Liver (tissue), 7 donors: ENCODE measurements at regions not wholly inside any gene's neighbourhood (a gene's known extent, or its start where the extent isn't known, plus 50 kb on each side); places are given as distances from the start of the nearest gene placed in this dataset.
A peak's percentile ranks its signal among the peaks of the same experiment; 100 is the strongest.

ENCODE experiments used
- DNase-seq: peaks from one replicate; pipeline ENCODE4 v3.0.0-alpha.2; 2017; ENCODE audit warnings: low spot score
- H3K27ac ChIP-seq, 2 donors: one replicate each; pipeline ENCODE4 v1.7.0; 2013; ENCODE audit warnings: inconsistent platforms in 2 of 2, low read length in 2 of 2, control low read depth in 1 of 2, low read depth in 1 of 2, mild to moderate bottlenecking in 1 of 2
- H3K27me3 ChIP-seq, 4 donors: one replicate each; pipeline versions ENCODE4 v1.6.1 to v1.7.0; 2013; ENCODE audit warnings: low read length in 3 of 4, inconsistent platforms in 1 of 4, mild to moderate bottlenecking in 1 of 4, moderate library complexity in 1 of 4; ENCODE audit not compliant: control insufficient read depth in 4 of 4, insufficient read depth in 4 of 4
- H3K36me3 ChIP-seq, 4 donors: one replicate each; pipeline versions ENCODE4 v1.6.1 to v1.7.0; 2013; ENCODE audit warnings: low read length in 3 of 4, mild to moderate bottlenecking in 3 of 4, low read depth in 1 of 4, moderate library complexity in 1 of 4; ENCODE audit not compliant: control insufficient read depth in 4 of 4, insufficient read depth in 3 of 4
- H3K4me1 ChIP-seq, 4 donors: one replicate each; pipeline versions ENCODE4 v1.6.1 to v1.7.0; 2013; ENCODE audit warnings: low read length in 3 of 4, mild to moderate bottlenecking in 3 of 4, moderate library complexity in 1 of 4; ENCODE audit not compliant: control insufficient read depth in 4 of 4, insufficient read depth in 4 of 4
- H3K4me3 ChIP-seq, 3 donors: one replicate each; pipeline versions ENCODE4 v1.6.1 to v1.7.0; 2013; ENCODE audit warnings: low read length in 3 of 3, control low read depth in 1 of 3, low read depth in 1 of 3, mild to moderate bottlenecking in 1 of 3
- H3K9ac ChIP-seq, 2 donors: one replicate each; pipeline ENCODE4 v1.7.0; 2013; ENCODE audit warnings: low read length in 2 of 2, mild to moderate bottlenecking in 2 of 2, moderate library complexity in 2 of 2, control low read depth in 1 of 2, low read depth in 1 of 2
- H3K9me3 ChIP-seq, 4 donors: one replicate each; pipeline versions ENCODE4 v1.6.1 to v1.7.0; 2013; ENCODE audit warnings: low read length in 3 of 4; ENCODE audit not compliant: control insufficient read depth in 4 of 4
- EGR1 ChIP-seq, 2 donors: IDR thresholded peaks; 2 replicates each; pipeline ENCODE4 v1.6.1; 2016 to 2018; ENCODE audit warnings: antibody characterized with exemption in 2 of 2, low read depth in 2 of 2
- FOXA1 ChIP-seq: IDR thresholded peaks from 2 replicates; pipeline ENCODE4 v1.6.1; 2016; ENCODE audit warnings: antibody characterized with exemption
- FOXA2 ChIP-seq: IDR thresholded peaks from 2 replicates; pipeline ENCODE4 v1.6.1; 2016; ENCODE audit warnings: antibody characterized with exemption
- GABPA ChIP-seq, 2 donors: IDR thresholded peaks in 1 of 2; conservative IDR thresholded peaks in 1 of 2; 2 replicates each; pipeline ENCODE4 v1.6.1; 2016; ENCODE audit warnings: antibody characterized with exemption in 2 of 2, mild to moderate bottlenecking in 1 of 2, moderate library complexity in 1 of 2
- HNF4A ChIP-seq, 2 donors: conservative IDR thresholded peaks; 2 replicates each; pipeline ENCODE4 v1.6.1; 2016; ENCODE audit warnings: antibody characterized with exemption in 2 of 2, mild to moderate bottlenecking in 2 of 2
- HNF4G ChIP-seq: IDR thresholded peaks from 2 replicates; pipeline ENCODE4 v1.6.1; 2016; ENCODE audit warnings: antibody characterized with exemption
- JUND ChIP-seq, 2 donors: IDR thresholded peaks; 2 replicates each; pipeline ENCODE4 v1.6.1; 2016; ENCODE audit warnings: antibody characterized with exemption in 2 of 2
- MAX ChIP-seq: IDR thresholded peaks from 2 replicates; pipeline ENCODE4 v1.6.1; 2016; ENCODE audit warnings: antibody characterized with exemption
- NR2F2 ChIP-seq: IDR thresholded peaks from 2 replicates; pipeline ENCODE4 v1.6.1; 2016; ENCODE audit warnings: antibody characterized with exemption
- RAD21 ChIP-seq, 2 donors: IDR thresholded peaks; 2 replicates each; pipeline ENCODE4 v1.6.1; 2016; ENCODE audit warnings: antibody characterized with exemption in 2 of 2, mild to moderate bottlenecking in 2 of 2
- RXRA ChIP-seq, 2 donors: IDR thresholded peaks; 2 replicates each; pipeline ENCODE4 v1.6.1; 2017 to 2018; ENCODE audit warnings: antibody characterized with exemption in 2 of 2, mild to moderate bottlenecking in 1 of 2
- SP1 ChIP-seq: IDR thresholded peaks from 2 replicates; pipeline ENCODE4 v1.6.1; 2018; ENCODE audit warnings: antibody characterized with exemption, mild to moderate bottlenecking
- TAF1 ChIP-seq: conservative IDR thresholded peaks from 2 replicates; pipeline ENCODE4 v1.6.1; 2016; ENCODE audit warnings: antibody characterized with exemption, mild to moderate bottlenecking
- YY1 ChIP-seq: IDR thresholded peaks from 2 replicates; pipeline ENCODE4 v1.6.1; 2016; ENCODE audit warnings: antibody characterized with exemption, mild to moderate bottlenecking
- WGBS: extraction: QIAGEN DNeasy Blood & Tissue Kit; methylation state at CpG from one replicate; pipeline ENCODE4 v1.1.7; 2013; 5-methylcytosine and 5-hydroxymethylcytosine counted together
- TF ChIP-seq, protein P1 (sequence below): IDR thresholded peaks from 2 replicates; pipeline ENCODE4 v1.6.1; 2016; ENCODE audit warnings: antibody characterized with exemption, mild to moderate bottlenecking
- TF ChIP-seq, protein P2 (sequence below): IDR thresholded peaks from 2 replicates; pipeline ENCODE4 v1.6.1; 2016; ENCODE audit warnings: antibody characterized with exemption
- TF ChIP-seq, protein P3 (sequence below): IDR thresholded peaks from 2 replicates; pipeline ENCODE4 v1.6.1; 2016; ENCODE audit warnings: antibody characterized with exemption
- donor health status: healthy.
- donor health status: healthy.
- donor health status: healthy.
- donor health status: healthy.

- 98% methylated on average over 2 of the region's 2 CpGs for WGBS
- DNase-seq, result no peak
- no peaks in the 10 kb centered on the region for H3K9me3 ChIP-seq
- H3K27ac ChIP-seq, result no peak overlapping the region
- no peak overlapping the region for H3K4me3 ChIP-seq
- no peaks in the 10 kb centered on the region for H3K27me3 ChIP-seq
- peaks cover 3 to 13% (median 7%) of the 10 kb centered on the region in 4 donors for H3K4me1 ChIP-seq
- H3K9ac ChIP-seq, result no peak overlapping the region
- TF ChIP-seq JUND (IDR thresholded peaks at IDR 0.05), result no peak
- TF ChIP-seq SP1, result no peak
- no peak for TF ChIP-seq HNF4A (conservative IDR thresholded peaks at IDR 0.05)
- no peak for TF ChIP-seq HNF4G
- TF ChIP-seq, protein P1, sequence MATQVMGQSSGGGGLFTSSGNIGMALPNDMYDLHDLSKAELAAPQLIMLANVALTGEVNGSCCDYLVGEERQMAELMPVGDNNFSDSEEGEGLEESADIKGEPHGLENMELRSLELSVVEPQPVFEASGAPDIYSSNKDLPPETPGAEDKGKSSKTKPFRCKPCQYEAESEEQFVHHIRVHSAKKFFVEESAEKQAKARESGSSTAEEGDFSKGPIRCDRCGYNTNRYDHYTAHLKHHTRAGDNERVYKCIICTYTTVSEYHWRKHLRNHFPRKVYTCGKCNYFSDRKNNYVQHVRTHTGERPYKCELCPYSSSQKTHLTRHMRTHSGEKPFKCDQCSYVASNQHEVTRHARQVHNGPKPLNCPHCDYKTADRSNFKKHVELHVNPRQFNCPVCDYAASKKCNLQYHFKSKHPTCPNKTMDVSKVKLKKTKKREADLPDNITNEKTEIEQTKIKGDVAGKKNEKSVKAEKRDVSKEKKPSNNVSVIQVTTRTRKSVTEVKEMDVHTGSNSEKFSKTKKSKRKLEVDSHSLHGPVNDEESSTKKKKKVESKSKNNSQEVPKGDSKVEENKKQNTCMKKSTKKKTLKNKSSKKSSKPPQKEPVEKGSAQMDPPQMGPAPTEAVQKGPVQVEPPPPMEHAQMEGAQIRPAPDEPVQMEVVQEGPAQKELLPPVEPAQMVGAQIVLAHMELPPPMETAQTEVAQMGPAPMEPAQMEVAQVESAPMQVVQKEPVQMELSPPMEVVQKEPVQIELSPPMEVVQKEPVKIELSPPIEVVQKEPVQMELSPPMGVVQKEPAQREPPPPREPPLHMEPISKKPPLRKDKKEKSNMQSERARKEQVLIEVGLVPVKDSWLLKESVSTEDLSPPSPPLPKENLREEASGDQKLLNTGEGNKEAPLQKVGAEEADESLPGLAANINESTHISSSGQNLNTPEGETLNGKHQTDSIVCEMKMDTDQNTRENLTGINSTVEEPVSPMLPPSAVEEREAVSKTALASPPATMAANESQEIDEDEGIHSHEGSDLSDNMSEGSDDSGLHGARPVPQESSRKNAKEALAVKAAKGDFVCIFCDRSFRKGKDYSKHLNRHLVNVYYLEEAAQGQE, result no peak
- no peak for TF ChIP-seq FOXA1
- no peak for TF ChIP-seq RXRA (IDR thresholded peaks at IDR 0.05)
- TF ChIP-seq EGR1 (IDR thresholded peaks at IDR 0.05; ENCODE audit: low read depth in 2 of 2), result no peak
- TF ChIP-seq, protein P2, sequence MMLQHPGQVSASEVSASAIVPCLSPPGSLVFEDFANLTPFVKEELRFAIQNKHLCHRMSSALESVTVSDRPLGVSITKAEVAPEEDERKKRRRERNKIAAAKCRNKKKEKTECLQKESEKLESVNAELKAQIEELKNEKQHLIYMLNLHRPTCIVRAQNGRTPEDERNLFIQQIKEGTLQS, result no peak
- no peak for TF ChIP-seq FOXA2
- H3K36me3 ChIP-seq, result no peaks in the 10 kb centered on the region
Observed at GRCh38 chr21:15195104-15195503, 130.3 kb upstream of the NRIP1 start.

- no peak overlapping the region for H3K9ac ChIP-seq
- DNase-seq, result no peak
- no peaks in the 10 kb centered on the region for H3K27me3 ChIP-seq
- H3K36me3 ChIP-seq, result no peaks in the 10 kb centered on the region
- H3K4me3 ChIP-seq, result no peak overlapping the region
- no peaks in the 10 kb centered on the region for H3K9me3 ChIP-seq
- WGBS, result 26% methylated on average over 1 of the region's 1 CpG
- TF ChIP-seq YY1 (peak; percentile 39), RXRA (IDR thresholded peaks at IDR 0.05) (peak; percentile 94 to 95), HNF4A (conservative IDR thresholded peaks at IDR 0.05) (peak; percentile 99), HNF4G (peak; percentile 90), EGR1 (IDR thresholded peaks at IDR 0.05; ENCODE audit: low read depth in 2 of 2) (no peak), GABPA (IDR thresholded peaks at IDR 0.05 in 1 of 2, conservative IDR thresholded peaks at IDR 0.05 in 1 of 2) (no peak), MAX (peak; percentile 53), TAF1 (no peak), SP1 (peak; percentile 86), NR2F2 (peak; percentile 78), JUND (IDR thresholded peaks at IDR 0.05) (peak; percentile 33 to 48), RAD21 (IDR thresholded peaks at IDR 0.05) (peak; percentile 50 to 68), FOXA2 (peak; percentile 67)
- TF ChIP-seq, protein P3, sequence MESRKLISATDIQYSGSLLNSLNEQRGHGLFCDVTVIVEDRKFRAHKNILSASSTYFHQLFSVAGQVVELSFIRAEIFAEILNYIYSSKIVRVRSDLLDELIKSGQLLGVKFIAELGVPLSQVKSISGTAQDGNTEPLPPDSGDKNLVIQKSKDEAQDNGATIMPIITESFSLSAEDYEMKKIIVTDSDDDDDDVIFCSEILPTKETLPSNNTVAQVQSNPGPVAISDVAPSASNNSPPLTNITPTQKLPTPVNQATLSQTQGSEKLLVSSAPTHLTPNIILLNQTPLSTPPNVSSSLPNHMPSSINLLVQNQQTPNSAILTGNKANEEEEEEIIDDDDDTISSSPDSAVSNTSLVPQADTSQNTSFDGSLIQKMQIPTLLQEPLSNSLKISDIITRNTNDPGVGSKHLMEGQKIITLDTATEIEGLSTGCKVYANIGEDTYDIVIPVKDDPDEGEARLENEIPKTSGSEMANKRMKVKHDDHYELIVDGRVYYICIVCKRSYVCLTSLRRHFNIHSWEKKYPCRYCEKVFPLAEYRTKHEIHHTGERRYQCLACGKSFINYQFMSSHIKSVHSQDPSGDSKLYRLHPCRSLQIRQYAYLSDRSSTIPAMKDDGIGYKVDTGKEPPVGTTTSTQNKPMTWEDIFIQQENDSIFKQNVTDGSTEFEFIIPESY, result peak; percentile 57
- H3K27ac ChIP-seq, result no peak overlapping the region
- peaks cover 3 to 13% (median 7%) of the 10 kb centered on the region in 4 donors for H3K4me1 ChIP-seq
Observed at GRCh38 chr21:15195768-15196167, 131.0 kb upstream of the NRIP1 start.
